ENCODE measurements at regions not wholly inside any gene's neighbourhood (a gene's known extent, or its start where the extent isn't known, plus 50 kb on each side); places are given as distances from the start of the nearest gene placed in this dataset.

GRCh38 chr16:66224186-66224585, 142.3 kb upstream of the CDH5 start:
- DNase-seq: no peak
- in situ Hi-C loops (cut with MboI; ENCODE audit: low pct_unique_long_range_greater_than_20kb, low sequenced_read_pairs): no loop called here

- in situ Hi-C loops (cut with MboI; ENCODE audit: low pct_unique_long_range_greater_than_20kb, low sequenced_read_pairs): no loop called here
- no peak for DNase-seq
Observed at GRCh38 chr16:66223176-66223780, 143.2 kb upstream of the CDH5 start.

DNA sequence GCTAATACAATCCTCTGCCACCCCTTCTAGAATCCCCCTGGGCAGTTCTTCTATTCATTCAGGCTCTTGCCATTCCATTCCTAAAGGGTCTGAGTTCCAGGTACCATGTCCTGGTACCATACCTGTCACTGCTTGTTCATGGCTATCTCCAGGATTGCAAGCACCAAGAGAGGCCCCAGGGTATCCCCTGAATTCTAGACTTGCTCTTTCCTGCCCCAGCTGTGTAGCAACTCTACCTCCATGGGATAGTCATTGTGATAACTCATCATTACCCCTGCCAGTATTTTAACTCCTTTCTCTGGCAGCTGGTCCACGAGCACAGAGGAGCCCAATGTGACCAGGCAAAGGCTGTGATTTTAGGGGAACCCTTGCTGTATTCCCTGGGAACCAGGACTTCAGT, 143.7 kb upstream of the CDH5 start:
- in situ Hi-C loops (cut with MboI; ENCODE audit: low pct_unique_long_range_greater_than_20kb, low sequenced_read_pairs): no loop called here
- DNase-seq: no peak

- peak; percentile 4 for DNase-seq
- in situ Hi-C loops (cut with MboI; ENCODE audit: low pct_unique_long_range_greater_than_20kb, low sequenced_read_pairs): no loop called here
Observed at GRCh38 chr16:66220702-66221101, 145.8 kb upstream of the CDH5 start.

DNA sequence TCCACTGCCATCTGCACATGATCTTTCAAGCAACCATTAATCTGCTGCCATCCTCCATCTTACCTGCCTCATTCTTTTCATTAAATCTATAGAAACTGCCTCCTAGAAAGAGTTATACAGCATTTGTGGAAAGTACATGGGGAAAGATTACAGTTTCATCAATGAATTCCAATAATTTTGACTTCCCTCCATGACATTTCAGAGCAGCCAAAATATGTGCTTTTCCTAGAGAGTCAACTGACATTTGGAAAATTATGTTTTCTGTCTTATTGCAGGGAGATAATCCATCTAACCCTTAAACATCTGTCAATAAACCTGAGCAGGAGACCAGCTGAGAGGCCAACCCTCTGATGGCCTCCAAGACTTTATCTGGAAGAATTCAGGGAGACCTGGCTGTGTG, 147.0 kb upstream of the CDH5 start:
- no peak for DNase-seq
- in situ Hi-C loops (cut with MboI; ENCODE audit: low pct_unique_long_range_greater_than_20kb, low sequenced_read_pairs): no loop called here

- no peak for DNase-seq
- in situ Hi-C loops (cut with MboI; ENCODE audit: low pct_unique_long_range_greater_than_20kb, low sequenced_read_pairs): no loop called here
Observed at GRCh38 chr16:66212428-66212827, 154.1 kb upstream of the CDH5 start.

- no peak for DNase-seq
- in situ Hi-C loops (cut with MboI; ENCODE audit: low pct_unique_long_range_greater_than_20kb, low sequenced_read_pairs): no loop called here
Observed at GRCh38 chr16:66211651-66212050, 154.8 kb upstream of the CDH5 start.

- no peak for DNase-seq
- in situ Hi-C loops (cut with MboI; ENCODE audit: low pct_unique_long_range_greater_than_20kb, low sequenced_read_pairs): no loop called here
Observed at GRCh38 chr16:66207883-66208265, 158.6 kb upstream of the CDH5 start.

DNA sequence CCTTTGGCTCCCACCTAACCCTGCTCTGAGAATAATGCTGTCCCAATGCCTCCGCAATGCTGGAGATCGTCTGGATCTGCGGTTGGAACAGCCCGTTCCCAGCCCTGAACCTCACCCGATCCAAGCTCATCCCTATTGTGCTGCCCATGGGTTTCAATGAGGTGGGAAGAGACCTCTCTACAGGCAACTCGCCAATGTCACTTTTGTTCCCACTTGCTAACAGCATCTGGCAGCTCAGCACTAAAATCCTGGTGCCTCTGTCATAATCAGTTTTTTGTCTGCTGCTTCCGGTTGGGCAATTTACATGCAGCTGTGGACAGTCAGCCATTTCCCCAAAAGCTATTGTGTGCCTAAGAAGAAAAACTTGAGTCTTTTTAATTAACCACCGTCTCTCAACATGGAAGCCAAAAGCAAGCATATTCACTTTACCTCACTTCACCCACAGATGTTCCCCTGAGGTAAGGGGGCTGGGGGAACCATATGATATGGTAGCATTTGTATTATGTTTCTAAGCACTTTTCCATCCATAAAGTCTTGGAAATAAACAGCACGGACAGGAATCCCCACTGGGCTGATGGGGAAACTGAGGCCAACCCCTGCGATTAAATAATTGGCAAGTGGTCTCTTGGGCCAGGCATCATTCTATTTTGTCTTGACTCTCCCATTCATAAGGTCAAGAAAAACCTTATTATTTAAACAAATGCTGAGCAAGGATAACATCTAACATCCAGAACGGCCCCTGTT, 159.2 kb upstream of the CDH5 start:
- in situ Hi-C loops (cut with MboI; ENCODE audit: low pct_unique_long_range_greater_than_20kb, low sequenced_read_pairs): no loop called here

DNA sequence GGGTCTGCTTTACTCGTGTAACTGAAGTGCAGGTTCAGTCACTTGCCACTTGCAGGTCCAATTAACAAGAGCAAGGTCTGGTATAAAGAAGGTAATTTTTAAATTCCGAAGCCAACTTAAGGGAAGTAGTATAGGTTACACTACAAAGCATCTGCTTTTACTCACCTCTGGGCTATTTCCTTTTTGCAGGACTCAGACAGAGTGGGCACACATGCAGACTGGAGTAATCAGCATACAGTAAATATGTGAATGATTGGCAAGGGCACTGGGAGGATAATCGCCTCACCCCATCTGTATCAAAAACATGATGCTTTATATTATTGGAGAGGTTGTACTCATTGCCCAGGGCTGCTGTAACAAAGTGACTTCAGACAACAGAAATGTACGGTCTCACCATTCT, 160.1 kb upstream of the CDH5 start:
- in situ Hi-C loops (cut with MboI; ENCODE audit: low pct_unique_long_range_greater_than_20kb, low sequenced_read_pairs): no loop called here
- DNase-seq: no peak

More for the DNA sequence above, 159.2 kb upstream of the CDH5 start:
- DNase-seq: peak; percentile 28

DNA sequence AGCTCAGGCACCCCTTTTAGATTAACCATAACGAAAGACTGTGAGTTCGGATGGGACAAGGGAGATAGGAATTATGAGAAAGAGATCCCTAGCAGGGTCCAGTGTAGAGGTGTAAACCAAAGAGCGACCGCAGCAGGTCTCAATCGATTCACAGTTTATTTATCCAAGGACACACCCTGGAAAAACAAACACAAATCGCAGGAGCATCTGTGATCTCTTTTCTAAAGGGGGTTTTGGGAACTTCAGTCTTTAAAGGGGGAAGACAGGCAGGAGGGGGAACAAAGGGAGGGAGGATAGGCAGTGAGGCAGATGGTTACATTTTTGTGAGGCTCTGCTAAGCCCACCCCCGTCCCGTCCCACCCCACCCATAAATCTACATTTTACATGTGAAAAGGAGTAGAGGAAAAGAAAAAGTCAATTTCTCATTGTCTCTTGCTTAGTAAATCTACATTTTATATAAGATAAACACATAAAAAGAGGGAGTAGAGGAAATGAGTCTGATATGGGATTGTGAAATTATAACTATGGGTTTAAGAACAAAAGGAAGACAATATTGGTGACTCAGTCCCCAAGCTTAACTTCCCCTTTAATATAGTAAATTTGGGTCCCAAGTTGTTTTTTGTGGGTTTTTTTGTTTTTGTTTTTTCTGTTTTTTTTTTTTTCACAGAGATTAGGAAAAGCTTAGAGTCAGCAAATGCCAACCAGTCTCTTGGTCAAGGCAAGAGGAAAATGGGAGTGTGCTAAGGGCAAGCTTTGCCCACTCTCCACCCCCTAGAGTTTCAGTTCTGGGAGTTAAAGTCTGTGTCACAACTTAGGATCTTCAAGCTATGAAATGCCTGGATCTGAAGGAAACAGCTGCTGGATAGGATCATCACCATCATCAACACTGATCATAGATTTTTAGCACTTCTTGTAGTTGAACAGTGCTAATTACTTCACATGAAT, 160.9 kb upstream of the CDH5 start:
- in situ Hi-C loops (cut with MboI; ENCODE audit: low pct_unique_long_range_greater_than_20kb, low sequenced_read_pairs): no loop called here
- no peak for DNase-seq

DNA sequence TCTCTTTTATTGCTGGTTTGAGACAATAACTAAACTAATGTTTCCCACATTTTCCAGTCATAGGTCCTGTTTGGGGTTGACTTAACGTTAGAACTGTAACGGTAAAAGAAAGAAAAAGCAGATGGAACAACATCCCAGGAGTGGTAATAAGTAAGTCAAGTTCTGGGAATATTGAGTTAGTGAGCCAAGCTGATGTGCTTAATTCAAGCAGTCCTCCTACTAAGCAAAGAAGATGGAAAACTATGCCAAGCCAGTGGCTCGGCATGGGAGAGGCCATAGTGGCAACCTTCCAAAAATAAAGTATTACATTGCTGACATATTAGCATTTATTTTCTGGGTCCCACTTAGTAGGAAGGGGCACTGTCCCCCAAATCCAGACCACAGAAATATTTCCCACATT, 161.7 kb upstream of the CDH5 start:
- in situ Hi-C loops (cut with MboI; ENCODE audit: low pct_unique_long_range_greater_than_20kb, low sequenced_read_pairs): no loop called here
- no peak for DNase-seq

GRCh38 chr16:66203476-66203875, 163.0 kb upstream of the CDH5 start:
- in situ Hi-C loops (cut with MboI; ENCODE audit: low pct_unique_long_range_greater_than_20kb, low sequenced_read_pairs): no loop called here
- no peak for DNase-seq

DNA sequence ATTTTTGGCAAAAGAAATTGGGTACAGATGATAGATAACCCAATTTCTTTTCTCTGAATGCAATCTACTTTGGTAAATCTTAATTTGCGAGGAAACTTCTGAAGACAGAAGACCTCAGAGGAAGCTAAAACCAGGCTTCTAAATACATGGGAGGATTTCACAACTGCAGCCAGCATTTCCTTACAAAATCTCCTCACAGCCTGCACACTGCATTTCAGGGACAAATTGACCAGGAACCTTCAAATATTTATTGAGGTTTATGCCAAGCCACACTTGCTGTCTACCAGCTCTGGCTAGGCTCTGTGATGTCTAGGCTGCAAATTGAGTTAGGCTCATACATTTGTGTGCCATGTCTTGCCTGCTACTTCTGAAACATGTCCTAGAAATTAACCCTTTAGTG, 167.3 kb upstream of the CDH5 start:
- DNase-seq: no peak
- in situ Hi-C loops (cut with MboI; ENCODE audit: low pct_unique_long_range_greater_than_20kb, low sequenced_read_pairs): no loop called here

GRCh38 chr16:66198641-66199040, 167.8 kb upstream of the CDH5 start:
- in situ Hi-C loops (cut with MboI; ENCODE audit: low pct_unique_long_range_greater_than_20kb, low sequenced_read_pairs): no loop called here
- DNase-seq: no peak

- no peak for DNase-seq
- in situ Hi-C loops (cut with MboI; ENCODE audit: low pct_unique_long_range_greater_than_20kb, low sequenced_read_pairs): no loop called here
Observed at GRCh38 chr16:66197668-66198278, 168.7 kb upstream of the CDH5 start.

DNA sequence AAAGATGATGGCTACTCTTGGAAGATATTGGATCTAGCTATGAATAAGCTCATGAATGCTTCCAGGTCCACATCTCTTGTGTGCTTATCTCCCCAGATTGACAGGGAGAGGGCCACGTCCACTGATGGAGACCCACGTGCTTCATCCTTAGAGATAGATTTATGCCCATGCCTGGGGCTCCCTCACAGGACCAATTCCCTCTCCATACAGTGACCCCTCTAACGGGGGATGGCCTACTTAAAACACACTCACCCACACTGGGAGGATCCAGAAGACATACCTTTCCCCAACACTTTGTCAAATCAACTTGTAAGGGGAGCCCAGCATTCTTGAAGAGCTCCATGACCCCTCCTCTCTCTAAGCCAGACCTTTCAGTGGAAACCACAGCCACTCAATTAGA, 169.7 kb upstream of the CDH5 start:
- in situ Hi-C loops (cut with MboI; ENCODE audit: low pct_unique_long_range_greater_than_20kb, low sequenced_read_pairs): no loop called here
- DNase-seq: no peak

- no peak for DNase-seq
- in situ Hi-C loops (cut with MboI; ENCODE audit: low pct_unique_long_range_greater_than_20kb, low sequenced_read_pairs): no loop called here
Observed at GRCh38 chr16:66194866-66195265, 171.6 kb upstream of the CDH5 start.

DNA sequence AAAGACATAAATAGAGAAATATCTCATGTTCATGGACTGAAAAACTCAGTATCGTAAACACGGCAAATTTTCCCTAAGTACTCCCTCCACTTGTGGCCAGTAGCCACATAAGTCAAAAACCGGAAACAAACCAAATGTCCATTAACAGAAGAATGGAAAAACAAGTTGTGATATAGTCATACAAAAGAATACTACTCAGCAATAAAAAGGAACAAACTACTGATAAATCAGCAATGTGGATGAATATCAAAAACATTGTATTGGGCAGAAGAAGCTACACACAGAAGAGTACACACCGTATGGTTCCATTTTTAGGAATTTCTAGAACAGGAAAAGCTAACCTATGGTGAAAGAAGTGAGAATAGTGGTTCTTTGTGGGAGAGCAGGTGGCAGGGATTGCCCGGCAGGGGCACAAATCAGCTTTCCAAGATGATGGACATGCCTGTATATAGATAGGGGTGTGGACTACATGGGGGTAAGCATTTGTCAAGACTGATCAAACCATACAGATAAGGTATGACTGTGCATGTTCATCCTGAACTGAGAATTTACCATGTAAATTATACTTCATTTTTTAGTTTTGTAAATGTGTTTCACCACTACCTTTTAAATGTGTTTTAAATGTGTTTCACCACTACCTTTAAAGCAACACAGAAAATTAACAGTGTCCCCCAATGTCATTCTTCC, 172.8 kb upstream of the CDH5 start:
- in situ Hi-C loops (cut with MboI; ENCODE audit: low pct_unique_long_range_greater_than_20kb, low sequenced_read_pairs): no loop called here
- DNase-seq: no peak
